K562 (cell line): ENCODE measurements at regions not wholly inside any gene's neighbourhood (a gene's known extent, or its start where the extent isn't known, plus 50 kb on each side); places are given as distances from the start of the nearest gene placed in this dataset.

ENCODE experiments used
- ATAC-seq: fragments of 200-7000 bp; cut with Tn5 transposase; 3 replicates; pipeline ENCODE4 v1.9.1; 2020; ENCODE audit warnings: moderate library complexity
- BruUV-seq: library from RNA; stranded (reverse); fragments of 400-500 nt; replicated peaks from 2 replicates; lab custom pipeline; 2021; lab: Mats Ljungman, UMichigan
- CTCF ChIA-PET: fragments of 300-600 bp; formaldehyde crosslinking; extraction: SDS; loops from one replicate; lab custom pipeline; 2021; ENCODE audit warnings: low intra/inter-chr PET ratio; lab: Yijun Ruan, JAX
- POLR2A ChIA-PET: fragments of 300-600, 350-650 bp; sonication (Branson Sonifier 250); formaldehyde crosslinking; extraction: SDS; loops from one replicate; lab custom pipeline; 2021; ENCODE audit warnings: antibody characterized with exemption, inconsistent platforms; lab: Yijun Ruan, JAX
- DNase-seq, 4 experiments: peaks; one replicate each; pipeline versions ENCODE4 v3.0.0 to v3.0.0-alpha.2; 2011 to 2018; ENCODE audit warnings: low spot score in 3 of 4, mixed read lengths in 3 of 4; ENCODE audit errors: extremely low read depth in 1 of 4
- FAIRE-seq: peaks from 2 replicates; lab custom pipeline; 2011; peaks lifted over from hg19 to GRCh38; lab: Jason Lieb, UNC
- H2AFZ ChIP-seq: 2 replicates; pipeline ENCODE4 v1.6.0; 2011; ENCODE audit warnings: low read depth, low read length, control low read depth, inconsistent platforms
- H3K27ac ChIP-seq: fragments of 200-600 bp; 3 replicates; pipeline ENCODE4 v1.8.0; 2011; ENCODE audit warnings: low read depth, mild to moderate bottlenecking, control low read depth, inconsistent platforms, low read length, moderate library complexity, mixed read lengths; ENCODE audit errors: extremely low read depth
- H3K27me3 ChIP-seq, 2 experiments: fragments of 300-600 bp in 1 of 2; 2 replicates in 1 of 2; 3 replicates in 1 of 2; pipeline versions ENCODE4 v1.6.0 to v1.8.0; 2011; ENCODE audit warnings: inconsistent platforms in 2 of 2, low read length in 2 of 2, mild to moderate bottlenecking in 1 of 2, mixed read lengths in 1 of 2, moderate library complexity in 1 of 2; ENCODE audit not compliant: control insufficient read depth in 2 of 2, insufficient read depth in 2 of 2
- H3K36me3 ChIP-seq: fragments of 300-600 bp; 3 replicates; pipeline ENCODE4 v1.8.0; 2011; ENCODE audit warnings: mild to moderate bottlenecking, low read length, inconsistent platforms; ENCODE audit not compliant: control insufficient read depth, insufficient read depth
- H3K4me1 ChIP-seq, 2 experiments: fragments of 200-600 bp in 1 of 2; replicated peaks in 1 of 2; 2 replicates in 1 of 2; 3 replicates in 1 of 2; pipeline versions ENCODE4 v1.5.1 to v1.8.0; 2011; ENCODE audit warnings: inconsistent platforms in 2 of 2, low read length in 2 of 2, mild to moderate bottlenecking in 1 of 2, mixed read lengths in 1 of 2, moderate library complexity in 1 of 2; ENCODE audit not compliant: control insufficient read depth in 2 of 2, insufficient read depth in 2 of 2
- H3K4me2 ChIP-seq: 2 replicates; pipeline ENCODE4 v1.6.1; 2011; ENCODE audit warnings: low read length, control low read depth, inconsistent platforms, mixed read lengths; ENCODE audit not compliant: insufficient read depth
- H3K4me3 ChIP-seq: fragments of 200-600 bp; sonication (generic), shearing (Covaris generic); 2 replicates; pipeline ENCODE4 v1.5.1; 2016; ENCODE audit warnings: control low read depth, inconsistent platforms
- H3K79me2 ChIP-seq: fragments of 200-600 bp; 3 replicates; pipeline ENCODE4 v1.8.0; 2011; ENCODE audit warnings: low read length, inconsistent platforms; ENCODE audit not compliant: control insufficient read depth, insufficient read depth
- H3K9ac ChIP-seq, 2 experiments: 2 replicates each; pipeline versions ENCODE4 v1.6.0 to v1.6.1; 2011; ENCODE audit warnings: low read depth in 2 of 2, low read length in 2 of 2, control low read depth in 1 of 2, inconsistent platforms in 1 of 2, mild to moderate bottlenecking in 1 of 2, mixed read lengths in 1 of 2; ENCODE audit not compliant: insufficient read depth in 1 of 2
- H3K9me1 ChIP-seq: one replicate; pipeline ENCODE4 v1.6.0; 2011; ENCODE audit warnings: inconsistent platforms, mild to moderate bottlenecking, low read length, moderate library complexity; ENCODE audit not compliant: control insufficient read depth, insufficient read depth
- H3K9me3 ChIP-seq: replicated peaks from 2 replicates; pipeline ENCODE4 v1.5.1; 2011; ENCODE audit warnings: low read depth, low read length, inconsistent platforms; ENCODE audit not compliant: control insufficient read depth, insufficient read depth
- H4K20me1 ChIP-seq: replicated peaks from 2 replicates; pipeline ENCODE4 v1.6.1; 2011; ENCODE audit warnings: low read length, inconsistent platforms, mixed read lengths; ENCODE audit not compliant: control insufficient read depth, insufficient read depth
- EWSR1 ChIP-seq: fragments of 450-650 bp; IDR thresholded peaks from 2 replicates; pipeline ENCODE4 v1.6.1; 2018; ENCODE audit warnings: borderline replicate concordance, mild to moderate bottlenecking, low read depth, moderate library complexity; ENCODE audit not compliant: partially characterized antibody
- NFIX ChIP-seq: fragments of 250-450 bp; sonication (Bioruptor Pico); IDR thresholded peaks from 2 replicates; pipeline ENCODE4 v1.4.0; 2020; ENCODE audit warnings: low read depth, mild to moderate bottlenecking, moderate library complexity
- POLR2AphosphoS5 ChIP-seq: IDR thresholded peaks from 2 replicates; pipeline ENCODE4 v1.6.1; 2011; ENCODE audit warnings: mild to moderate bottlenecking, low read depth, low read length, moderate library complexity; ENCODE audit not compliant: control insufficient read depth, insufficient read depth
- ZBTB17 ChIP-seq: fragments of 450-650 bp; formaldehyde crosslinking; IDR thresholded peaks from 2 replicates; pipeline ENCODE4 v1.4.0; 2020; ENCODE audit warnings: mild to moderate bottlenecking
- ZNF324 ChIP-seq: fragments of 250-450 bp; sonication (Bioruptor Pico); IDR thresholded peaks from 2 replicates; pipeline ENCODE4 v1.4.0; 2020; ENCODE audit warnings: mild to moderate bottlenecking
- whole genome bisulfite sequencing: fragments of 100-300 bp; shearing (Covaris generic); methylation state at CpG from one replicate; pipeline ENCODE4 v1.1.6; 2016; ENCODE audit warnings: low coverage, mixed read lengths; ENCODE audit not compliant: insufficient coverage; ENCODE audit errors: missing lambda C conversion rate; 5-methylcytosine and 5-hydroxymethylcytosine counted together
- in situ Hi-C: fragments of 300-500 bp; cut with MboI; formaldehyde crosslinking; loops from 4 replicates; pipeline ENCODE4 v1.15.0; 2018; ENCODE audit warnings: inconsistent platforms, mixed read lengths
- intact Hi-C: fragments of 100-400 bp; cut with micrococcal nuclease; formaldehyde crosslinking; loops from 2 replicates; pipeline ENCODE4 v1.14.2; 2022
- TF ChIP-seq, protein P1 (sequence below): fragments of 450-650 bp; IDR thresholded peaks from 2 replicates; pipeline ENCODE4 v1.6.1; 2016

DNA sequence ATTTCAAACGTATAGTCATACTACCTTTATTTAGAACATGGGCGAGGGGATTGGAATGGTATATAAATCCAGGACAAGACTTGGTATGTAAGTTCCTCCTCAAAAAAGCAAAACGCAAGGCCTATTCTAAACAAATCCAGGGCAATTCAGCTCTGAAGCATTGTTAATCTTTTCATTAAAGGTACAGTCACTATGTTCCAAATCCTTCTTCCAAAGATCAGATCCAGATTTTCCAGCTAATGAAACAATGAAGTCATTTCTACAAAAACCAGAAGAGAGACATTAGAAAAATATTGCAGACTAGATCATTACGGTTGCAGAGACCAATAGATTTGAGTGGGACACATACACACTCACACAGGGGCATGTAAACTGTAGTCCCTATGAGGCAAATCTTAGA lies 116.1 kb upstream of the BNC2 start:
- no peaks in the 10 kb centered on the region for H3K9me3 ChIP-seq
- BruUV-seq, result no TSS peak
- no peaks in the 10 kb centered on the region for H3K27me3 ChIP-seq
- H2AFZ ChIP-seq, result no peak overlapping the region
- DNase-seq (no peak), ATAC-seq (no peak), FAIRE-seq (no peak)
- H3K9me1 ChIP-seq, result no peaks in the 10 kb centered on the region
- no peaks in the 10 kb centered on the region for H3K4me1 ChIP-seq
- H3K79me2 ChIP-seq, result no peaks in the 10 kb centered on the region
- intact Hi-C loops, result no loop called here
- no peak overlapping the region for H3K27ac ChIP-seq
- ChIA-PET CTCF (no interaction called here), POLR2A (no interaction called here)
- no peak for TF ChIP-seq NFIX (CRISPR knock-in tag)
- in situ Hi-C loops, result no loop called here
- H3K36me3 ChIP-seq, result no peaks in the 10 kb centered on the region
- no peak overlapping the region for H3K4me2 ChIP-seq
- H3K4me3 ChIP-seq, result no peak overlapping the region
- WGBS, result 0% methylated on average over 3 of the region's 4 CpGs
- no peaks in the 10 kb centered on the region for H4K20me1 ChIP-seq
- no peak overlapping the region for H3K9ac ChIP-seq

DNA sequence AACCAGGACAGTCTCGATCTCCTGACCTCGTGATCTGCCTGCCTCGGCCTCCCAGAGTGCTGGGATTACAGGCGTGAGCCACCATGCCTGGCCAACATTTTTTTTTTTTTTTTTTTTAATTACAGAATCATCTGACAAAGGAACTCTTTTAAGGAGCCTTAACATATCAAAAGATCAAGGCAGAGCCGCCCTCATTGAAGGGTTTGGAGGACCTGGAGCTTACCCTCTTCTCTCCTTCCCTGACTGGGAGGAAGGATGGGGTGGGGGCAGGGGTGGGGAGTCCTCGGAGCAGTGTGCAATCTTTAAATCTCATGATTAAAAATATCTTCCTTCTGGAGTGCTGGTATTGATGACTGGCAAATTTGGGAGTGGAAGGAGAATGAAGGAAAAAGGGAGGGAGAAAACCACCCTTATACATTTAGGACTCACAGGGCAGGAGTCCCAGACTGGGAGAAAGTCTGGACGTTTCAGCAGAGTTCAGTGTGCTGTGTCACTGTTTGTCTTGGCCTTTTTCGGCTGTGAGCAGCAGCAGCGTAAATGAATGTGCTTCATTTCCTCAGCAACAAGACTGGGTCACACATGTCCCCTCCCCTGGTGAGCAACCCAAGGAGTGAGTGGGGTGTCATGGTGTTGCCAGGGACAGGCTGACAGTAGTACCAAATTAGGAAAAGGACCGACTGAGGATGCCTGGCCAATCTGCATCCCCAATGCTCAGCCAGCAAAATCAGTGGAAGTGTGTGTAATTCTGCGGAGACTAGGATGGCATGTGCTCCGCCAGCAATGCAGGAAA lies 115.3 kb upstream of the BNC2 start:
- no TSS peak for BruUV-seq
- DNase-seq (no peak), ATAC-seq (no peak), FAIRE-seq (no peak)
- H3K9ac ChIP-seq, result no peak overlapping the region
- intact Hi-C loops, result no loop called here
- in situ Hi-C loops, result no loop called here
- no peaks in the 10 kb centered on the region for H3K4me1 ChIP-seq
- no peak overlapping the region for H3K4me3 ChIP-seq
- no peaks in the 10 kb centered on the region for H3K9me1 ChIP-seq
- no peaks in the 10 kb centered on the region for H3K27me3 ChIP-seq
- H3K36me3 ChIP-seq, result no peaks in the 10 kb centered on the region
- H4K20me1 ChIP-seq, result no peaks in the 10 kb centered on the region
- ChIA-PET CTCF (no interaction called here), POLR2A (no interaction called here)
- H3K27ac ChIP-seq, result no peak overlapping the region
- H3K79me2 ChIP-seq, result no peaks in the 10 kb centered on the region
- H3K4me2 ChIP-seq, result no peak overlapping the region
- no peak overlapping the region for H2AFZ ChIP-seq
- TF ChIP-seq, protein P1, sequence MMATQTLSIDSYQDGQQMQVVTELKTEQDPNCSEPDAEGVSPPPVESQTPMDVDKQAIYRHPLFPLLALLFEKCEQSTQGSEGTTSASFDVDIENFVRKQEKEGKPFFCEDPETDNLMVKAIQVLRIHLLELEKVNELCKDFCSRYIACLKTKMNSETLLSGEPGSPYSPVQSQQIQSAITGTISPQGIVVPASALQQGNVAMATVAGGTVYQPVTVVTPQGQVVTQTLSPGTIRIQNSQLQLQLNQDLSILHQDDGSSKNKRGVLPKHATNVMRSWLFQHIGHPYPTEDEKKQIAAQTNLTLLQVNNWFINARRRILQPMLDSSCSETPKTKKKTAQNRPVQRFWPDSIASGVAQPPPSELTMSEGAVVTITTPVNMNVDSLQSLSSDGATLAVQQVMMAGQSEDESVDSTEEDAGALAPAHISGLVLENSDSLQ, result no peak
- TF ChIP-seq ZBTB17 (CRISPR knock-in tag) (no peak), POLR2AphosphoS5 (no peak), ZNF324 (CRISPR knock-in tag) (no peak), EWSR1 (no peak)
- H3K9me3 ChIP-seq, result no peaks in the 10 kb centered on the region
- 7% methylated on average over 5 of the region's 12 CpGs for WGBS
